Activated naive CD4-positive, alpha-beta T cell treated with anti-CD3 and anti-CD28 coated beads for 36 hours (primary cell): ENCODE measurements at regions not wholly inside any gene's neighbourhood (a gene's known extent, or its start where the extent isn't known, plus 50 kb on each side); places are given as distances from the start of the nearest gene placed in this dataset.

Source experiments
- CTCF ChIA-PET: fragments of 350-600 bp; sonication (Branson Sonifier 250); formaldehyde crosslinking; loops from one replicate; lab custom pipeline; 2021; ENCODE audit warnings: antibody characterized with exemption; lab: Charles Lee
- DNase-seq: peaks from one replicate; pipeline ENCODE4 v3.0.0-alpha.2; 2020
- H3K27ac Mint-ChIP-seq: one replicate; pipeline ENCODE4 v1.8.0; 2021; ENCODE audit warnings: mild to moderate bottlenecking, mixed read lengths
- H3K27me3 Mint-ChIP-seq: one replicate; pipeline ENCODE4 v1.8.0; 2021; ENCODE audit warnings: low read depth, mixed read lengths
- H3K36me3 Mint-ChIP-seq: one replicate; pipeline ENCODE4 v1.8.0; 2021; ENCODE audit warnings: low read depth, mixed read lengths
- H3K4me1 Mint-ChIP-seq: one replicate; pipeline ENCODE4 v1.8.0; 2021; ENCODE audit warnings: low read depth, mixed read lengths
- H3K4me3 Mint-ChIP-seq: one replicate; pipeline ENCODE4 v1.8.0; 2021; ENCODE audit warnings: mild to moderate bottlenecking, moderate library complexity, mixed read lengths
- H3K9me3 Mint-ChIP-seq: one replicate; pipeline ENCODE4 v1.8.0; 2021; ENCODE audit warnings: mixed read lengths
- intact Hi-C: fragments of 100-400 bp; cut with micrococcal nuclease; formaldehyde crosslinking; loops from one replicate; pipeline ENCODE4 v1.15.1; 2023

GRCh38 chr1:88021529-88021928 is 662.5 kb upstream of the PKN2 start:
- H3K36me3 Mint-ChIP-seq = no peaks in the 10 kb centered on the region
- CTCF ChIA-PET = no interaction called here
- intact Hi-C loops = no loop called here
- H3K27me3 Mint-ChIP-seq = peaks cover 8% of the 10 kb centered on the region
- H3K4me3 Mint-ChIP-seq = no peak overlapping the region
- H3K4me1 Mint-ChIP-seq = no peaks in the 10 kb centered on the region
- H3K27ac Mint-ChIP-seq = no peak overlapping the region
- no peak for DNase-seq
- no peaks in the 10 kb centered on the region for H3K9me3 Mint-ChIP-seq

- H3K27me3 Mint-ChIP-seq = peaks cover 15% of the 10 kb centered on the region
- no peaks in the 10 kb centered on the region for H3K9me3 Mint-ChIP-seq
- intact Hi-C loops = no loop called here
- CTCF ChIA-PET = no interaction called here
- no peak for DNase-seq
- H3K36me3 Mint-ChIP-seq = no peaks in the 10 kb centered on the region
- no peaks in the 10 kb centered on the region for H3K4me1 Mint-ChIP-seq
- no peak overlapping the region for H3K4me3 Mint-ChIP-seq
- no peak overlapping the region for H3K27ac Mint-ChIP-seq
Measured at GRCh38 chr1:88022516-88022915, 661.6 kb upstream of the PKN2 start.

- DNase-seq = no peak
- H3K27me3 Mint-ChIP-seq = peaks cover 21% of the 10 kb centered on the region
- CTCF ChIA-PET = interaction anchor here (0.7 kb wide), 1 partner anchor 139 kb away, joined by 3 read pairs; no protein-coding TSS in a partner anchor
- no peaks in the 10 kb centered on the region for H3K36me3 Mint-ChIP-seq
- H3K9me3 Mint-ChIP-seq = no peaks in the 10 kb centered on the region
- no peak overlapping the region for H3K4me3 Mint-ChIP-seq
- no peak overlapping the region for H3K27ac Mint-ChIP-seq
- intact Hi-C loops = no loop called here
- H3K4me1 Mint-ChIP-seq = no peaks in the 10 kb centered on the region
Measured at GRCh38 chr1:88029142-88029541, 654.9 kb upstream of the PKN2 start.

GRCh38 chr1:88029899-88030298 is 654.2 kb upstream of the PKN2 start:
- Mint-ChIP-seq H3K9me3 (no peaks in the 10 kb centered on the region), H3K36me3 (no peaks in the 10 kb centered on the region), H3K4me3 (no peak overlapping the region), H3K27ac (no peak overlapping the region), H3K27me3 (peaks cover 21% of the 10 kb centered on the region), H3K4me1 (no peaks in the 10 kb centered on the region)
- no peak for DNase-seq
- CTCF ChIA-PET = interaction anchor here (0.6 to 0.9 kb wide), 3 partner anchors 15 to 343 kb away, joined by 3 to 5 read pairs (median 5); no protein-coding TSS in a partner anchor
- intact Hi-C loops = no loop called here

- CTCF ChIA-PET = interaction anchor here (1.2 kb wide), 1 partner anchor 82 kb away, joined by 3 read pairs; no protein-coding TSS in a partner anchor
- H3K27ac Mint-ChIP-seq = no peak overlapping the region
- no peak overlapping the region for H3K4me3 Mint-ChIP-seq
- peaks cover 14% of the 10 kb centered on the region for H3K9me3 Mint-ChIP-seq
- H3K36me3 Mint-ChIP-seq = no peaks in the 10 kb centered on the region
- DNase-seq = no peak
- H3K4me1 Mint-ChIP-seq = no peaks in the 10 kb centered on the region
- intact Hi-C loops = no loop called here
- peaks cover 2% of the 10 kb centered on the region for H3K27me3 Mint-ChIP-seq
Measured at GRCh38 chr1:88035578-88035977, 648.5 kb upstream of the PKN2 start.

- H3K36me3 Mint-ChIP-seq = no peaks in the 10 kb centered on the region
- no peak overlapping the region for H3K27ac Mint-ChIP-seq
- no peaks in the 10 kb centered on the region for H3K4me1 Mint-ChIP-seq
- DNase-seq = no peak
- CTCF ChIA-PET = no interaction called here
- intact Hi-C loops = no loop called here
- peaks cover 2% of the 10 kb centered on the region for H3K27me3 Mint-ChIP-seq
- no peak overlapping the region for H3K4me3 Mint-ChIP-seq
- peaks cover 14% of the 10 kb centered on the region for H3K9me3 Mint-ChIP-seq
Measured at GRCh38 chr1:88036345-88037014, 647.6 kb upstream of the PKN2 start.

- Mint-ChIP-seq H3K36me3 (no peaks in the 10 kb centered on the region), H3K27ac (no peak overlapping the region), H3K27me3 (peaks cover 2% of the 10 kb centered on the region), H3K9me3 (peaks cover 14% of the 10 kb centered on the region), H3K4me1 (no peaks in the 10 kb centered on the region), H3K4me3 (no peak overlapping the region)
- intact Hi-C loops = no loop called here
- no peak for DNase-seq
- CTCF ChIA-PET = no interaction called here
Measured at GRCh38 chr1:88039240-88039639, 644.8 kb upstream of the PKN2 start.

- Mint-ChIP-seq H3K4me3 (no peak overlapping the region), H3K36me3 (no peaks in the 10 kb centered on the region), H3K27me3 (peaks cover 2% of the 10 kb centered on the region), H3K4me1 (no peaks in the 10 kb centered on the region), H3K9me3 (peaks cover 9% of the 10 kb centered on the region), H3K27ac (no peak overlapping the region)
- CTCF ChIA-PET = no interaction called here
- intact Hi-C loops = no loop called here
- no peak for DNase-seq
Measured at GRCh38 chr1:88043834-88044233, 640.2 kb upstream of the PKN2 start.

GRCh38 chr1:88052167-88052566 is 631.9 kb upstream of the PKN2 start:
- intact Hi-C loops = no loop called here
- no peaks in the 10 kb centered on the region for H3K36me3 Mint-ChIP-seq
- H3K27me3 Mint-ChIP-seq = no peaks in the 10 kb centered on the region
- no peak for DNase-seq
- no peaks in the 10 kb centered on the region for H3K4me1 Mint-ChIP-seq
- H3K9me3 Mint-ChIP-seq = no peaks in the 10 kb centered on the region
- no peak overlapping the region for H3K4me3 Mint-ChIP-seq
- CTCF ChIA-PET = no interaction called here
- no peak overlapping the region for H3K27ac Mint-ChIP-seq

GRCh38 chr1:88053065-88053464 is 631.0 kb upstream of the PKN2 start:
- CTCF ChIA-PET = no interaction called here
- Mint-ChIP-seq H3K4me3 (no peak overlapping the region), H3K27ac (no peak overlapping the region), H3K4me1 (no peaks in the 10 kb centered on the region), H3K27me3 (no peaks in the 10 kb centered on the region), H3K9me3 (no peaks in the 10 kb centered on the region), H3K36me3 (no peaks in the 10 kb centered on the region)
- intact Hi-C loops = no loop called here
- DNase-seq = no peak

GRCh38 chr1:88056881-88057280 is 627.2 kb upstream of the PKN2 start:
- no peak for DNase-seq
- H3K27me3 Mint-ChIP-seq = no peaks in the 10 kb centered on the region
- no peaks in the 10 kb centered on the region for H3K9me3 Mint-ChIP-seq
- H3K4me1 Mint-ChIP-seq = no peaks in the 10 kb centered on the region
- no peak overlapping the region for H3K4me3 Mint-ChIP-seq
- CTCF ChIA-PET = no interaction called here
- no peaks in the 10 kb centered on the region for H3K36me3 Mint-ChIP-seq
- H3K27ac Mint-ChIP-seq = no peak overlapping the region
- intact Hi-C loops = no loop called here

- no peak for DNase-seq
- Mint-ChIP-seq H3K4me3 (no peak overlapping the region), H3K27ac (no peak overlapping the region), H3K27me3 (no peaks in the 10 kb centered on the region), H3K9me3 (no peaks in the 10 kb centered on the region), H3K36me3 (no peaks in the 10 kb centered on the region), H3K4me1 (no peaks in the 10 kb centered on the region)
- CTCF ChIA-PET = no interaction called here
- intact Hi-C loops = no loop called here
Measured at GRCh38 chr1:88058205-88058604, 625.9 kb upstream of the PKN2 start.

GRCh38 chr1:88060112-88060673 is 623.9 kb upstream of the PKN2 start:
- peaks cover 5% of the 10 kb centered on the region for H3K27me3 Mint-ChIP-seq
- H3K27ac Mint-ChIP-seq = no peak overlapping the region
- no peaks in the 10 kb centered on the region for H3K9me3 Mint-ChIP-seq
- intact Hi-C loops = no loop called here
- CTCF ChIA-PET = no interaction called here
- H3K36me3 Mint-ChIP-seq = no peaks in the 10 kb centered on the region
- no peak for DNase-seq
- H3K4me3 Mint-ChIP-seq = no peak overlapping the region
- no peaks in the 10 kb centered on the region for H3K4me1 Mint-ChIP-seq
